ENCODE measurements at regions not wholly inside any gene's neighbourhood (a gene's known extent, or its start where the extent isn't known, plus 50 kb on each side); places are given as distances from the start of the nearest gene placed in this dataset.

- TF ChIP-seq TSHZ2 (CRISPR knock-in tag; IDR thresholded peaks at IDR 0.05) (no peak), PPARA (CRISPR knock-in tag; IDR thresholded peaks at IDR 0.05; ENCODE audit: borderline replicate concordance) (no peak), GLIS3 (CRISPR knock-in tag; IDR thresholded peaks at IDR 0.05) (no peak), BACH2 (CRISPR knock-in tag; IDR thresholded peaks at IDR 0.05; ENCODE audit: borderline replicate concordance) (no peak), ISL1 (CRISPR knock-in tag; IDR thresholded peaks at IDR 0.05) (no peak), CSRNP3 (CRISPR knock-in tag; IDR thresholded peaks at IDR 0.05) (no peak), SNAI2 (CRISPR knock-in tag; IDR thresholded peaks at IDR 0.05) (no peak), ZFP3 (CRISPR knock-in tag; IDR thresholded peaks at IDR 0.05) (no peak), ESRRG (CRISPR knock-in tag; IDR thresholded peaks at IDR 0.05) (no peak), OSR1 (CRISPR knock-in tag; IDR thresholded peaks at IDR 0.05) (no peak), ZNF70 (CRISPR knock-in tag; IDR thresholded peaks at IDR 0.05) (no peak), PATZ1 (CRISPR knock-in tag; IDR thresholded peaks at IDR 0.05; ENCODE audit: borderline replicate concordance) (no peak), ZNF8 (CRISPR knock-in tag; IDR thresholded peaks at IDR 0.05) (no peak), POU6F1 (CRISPR knock-in tag; IDR thresholded peaks at IDR 0.05; ENCODE audit: borderline replicate concordance, low read depth) (no peak), RARB (CRISPR knock-in tag; IDR thresholded peaks at IDR 0.05) (no peak), ZFP30 (CRISPR knock-in tag; IDR thresholded peaks at IDR 0.05) (no peak)
Observed at GRCh38 chr9:135228345-135228982, 141.0 kb downstream of the OLFM1 start.

GRCh38 chr9:135228983-135229625 is 141.6 kb downstream of the OLFM1 start:
- TF ChIP-seq TSHZ2 (CRISPR knock-in tag; IDR thresholded peaks at IDR 0.05) (no peak), ZFP30 (CRISPR knock-in tag; IDR thresholded peaks at IDR 0.05) (no peak), PPARA (CRISPR knock-in tag; IDR thresholded peaks at IDR 0.05; ENCODE audit: borderline replicate concordance) (no peak), OSR1 (CRISPR knock-in tag; IDR thresholded peaks at IDR 0.05) (no peak), ZFP3 (CRISPR knock-in tag; IDR thresholded peaks at IDR 0.05) (no peak), ZNF8 (CRISPR knock-in tag; IDR thresholded peaks at IDR 0.05) (no peak), PATZ1 (CRISPR knock-in tag; IDR thresholded peaks at IDR 0.05; ENCODE audit: borderline replicate concordance) (no peak), CSDC2 (CRISPR knock-in tag; IDR thresholded peaks at IDR 0.05) (no peak), TOX (CRISPR knock-in tag; IDR thresholded peaks at IDR 0.05; ENCODE audit: borderline replicate concordance) (no peak), ZNF70 (CRISPR knock-in tag; IDR thresholded peaks at IDR 0.05) (no peak), CREB5 (CRISPR knock-in tag; IDR thresholded peaks at IDR 0.05; ENCODE audit: low read depth) (no peak), RARB (CRISPR knock-in tag; IDR thresholded peaks at IDR 0.05) (no peak), TCF4 (CRISPR knock-in tag; IDR thresholded peaks at IDR 0.05; ENCODE audit: borderline replicate concordance) (no peak), BACH2 (CRISPR knock-in tag; IDR thresholded peaks at IDR 0.05; ENCODE audit: borderline replicate concordance) (no peak), ESRRG (CRISPR knock-in tag; IDR thresholded peaks at IDR 0.05) (no peak), ZNF565 (CRISPR knock-in tag; conservative IDR thresholded peaks at IDR 0.05; ENCODE audit: low read depth) (no peak)
- no peak for ATAC-seq

More at GRCh38 chr9:135228345-135228982, 141.0 kb downstream of the OLFM1 start:
- no peak for ATAC-seq

Measured in SK-N-SH treated with all-trans-retinoic acid at 6 μM for 48 hours (cell line).